Osteoblast (primary cell): ENCODE measurements at regions not wholly inside any gene's neighbourhood (a gene's known extent, or its start where the extent isn't known, plus 50 kb on each side); places are given as distances from the start of the nearest gene placed in this dataset.

Experiments used
- DNase-seq: peaks from one replicate; pipeline ENCODE4 v3.0.0; 2011; ENCODE audit warnings: low spot score, mixed read lengths; ENCODE audit not compliant: insufficient read length; ENCODE audit errors: missing footprints
- H2AFZ ChIP-seq: 2 replicates; pipeline ENCODE4 v1.6.0; 2011; ENCODE audit warnings: mild to moderate bottlenecking, low read length
- H3K27ac ChIP-seq: 2 replicates; pipeline ENCODE4 v1.5.1; 2011; ENCODE audit warnings: mild to moderate bottlenecking, low read depth, low read length, moderate library complexity
- H3K27me3 ChIP-seq: 2 replicates; pipeline ENCODE4 v1.6.0; 2012; ENCODE audit warnings: mild to moderate bottlenecking, control low read depth, inconsistent platforms, low read length, moderate library complexity; ENCODE audit not compliant: insufficient read depth
- H3K36me3 ChIP-seq: 2 replicates; pipeline ENCODE4 v1.5.1; 2011; ENCODE audit warnings: mild to moderate bottlenecking, low read length, control low read depth, moderate library complexity; ENCODE audit not compliant: insufficient read depth
- H3K4me1 ChIP-seq: 2 replicates; pipeline ENCODE4 v1.5.1; 2011; ENCODE audit warnings: mild to moderate bottlenecking, low read length, control low read depth, moderate library complexity; ENCODE audit not compliant: insufficient read depth
- H3K4me2 ChIP-seq: 2 replicates; pipeline ENCODE4 v1.6.0; 2011; ENCODE audit warnings: mild to moderate bottlenecking, low read length; ENCODE audit not compliant: insufficient read depth
- H3K4me3 ChIP-seq: fragments of 200-600 bp; sonication (generic); 3 replicates; pipeline ENCODE4 v1.5.1; 2012; ENCODE audit warnings: mild to moderate bottlenecking, low read length, inconsistent platforms; ENCODE audit not compliant: insufficient read depth
- H3K79me2 ChIP-seq: 2 replicates; pipeline ENCODE4 v1.6.0; 2012; ENCODE audit warnings: mild to moderate bottlenecking, low read length, control low read depth, inconsistent platforms; ENCODE audit not compliant: insufficient read depth
- H3K9me3 ChIP-seq: 2 replicates; pipeline ENCODE4 v1.5.1; 2011; ENCODE audit warnings: low read depth, low read length, control low read depth
- H4K20me1 ChIP-seq: 2 replicates; pipeline ENCODE4 v1.6.0; 2012; ENCODE audit warnings: mild to moderate bottlenecking, low read length, control low read depth; ENCODE audit not compliant: insufficient read depth
- TF ChIP-seq, protein P1 (sequence below): IDR thresholded peaks from 2 replicates; pipeline ENCODE4 v1.5.1; 2011; ENCODE audit warnings: mild to moderate bottlenecking, low read depth, low read length, moderate library complexity; ENCODE audit errors: extremely low read depth

- H3K4me1 ChIP-seq, result no peaks in the 10 kb centered on the region
- H3K4me2 ChIP-seq, result no peak overlapping the region
- TF ChIP-seq, protein P1, sequence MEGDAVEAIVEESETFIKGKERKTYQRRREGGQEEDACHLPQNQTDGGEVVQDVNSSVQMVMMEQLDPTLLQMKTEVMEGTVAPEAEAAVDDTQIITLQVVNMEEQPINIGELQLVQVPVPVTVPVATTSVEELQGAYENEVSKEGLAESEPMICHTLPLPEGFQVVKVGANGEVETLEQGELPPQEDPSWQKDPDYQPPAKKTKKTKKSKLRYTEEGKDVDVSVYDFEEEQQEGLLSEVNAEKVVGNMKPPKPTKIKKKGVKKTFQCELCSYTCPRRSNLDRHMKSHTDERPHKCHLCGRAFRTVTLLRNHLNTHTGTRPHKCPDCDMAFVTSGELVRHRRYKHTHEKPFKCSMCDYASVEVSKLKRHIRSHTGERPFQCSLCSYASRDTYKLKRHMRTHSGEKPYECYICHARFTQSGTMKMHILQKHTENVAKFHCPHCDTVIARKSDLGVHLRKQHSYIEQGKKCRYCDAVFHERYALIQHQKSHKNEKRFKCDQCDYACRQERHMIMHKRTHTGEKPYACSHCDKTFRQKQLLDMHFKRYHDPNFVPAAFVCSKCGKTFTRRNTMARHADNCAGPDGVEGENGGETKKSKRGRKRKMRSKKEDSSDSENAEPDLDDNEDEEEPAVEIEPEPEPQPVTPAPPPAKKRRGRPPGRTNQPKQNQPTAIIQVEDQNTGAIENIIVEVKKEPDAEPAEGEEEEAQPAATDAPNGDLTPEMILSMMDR, result no peak
- H2AFZ ChIP-seq, result no peak overlapping the region
- H3K27ac ChIP-seq, result no peak overlapping the region
- no peaks in the 10 kb centered on the region for H4K20me1 ChIP-seq
- H3K27me3 ChIP-seq, result no peaks in the 10 kb centered on the region
- H3K36me3 ChIP-seq, result no peaks in the 10 kb centered on the region
- H3K4me3 ChIP-seq, result no peak overlapping the region
- DNase-seq, result no peak
- H3K79me2 ChIP-seq, result no peaks in the 10 kb centered on the region
- no peaks in the 10 kb centered on the region for H3K9me3 ChIP-seq
Observed at GRCh38 chr4:18401425-18401824, 379.9 kb upstream of the LCORL start.

DNA sequence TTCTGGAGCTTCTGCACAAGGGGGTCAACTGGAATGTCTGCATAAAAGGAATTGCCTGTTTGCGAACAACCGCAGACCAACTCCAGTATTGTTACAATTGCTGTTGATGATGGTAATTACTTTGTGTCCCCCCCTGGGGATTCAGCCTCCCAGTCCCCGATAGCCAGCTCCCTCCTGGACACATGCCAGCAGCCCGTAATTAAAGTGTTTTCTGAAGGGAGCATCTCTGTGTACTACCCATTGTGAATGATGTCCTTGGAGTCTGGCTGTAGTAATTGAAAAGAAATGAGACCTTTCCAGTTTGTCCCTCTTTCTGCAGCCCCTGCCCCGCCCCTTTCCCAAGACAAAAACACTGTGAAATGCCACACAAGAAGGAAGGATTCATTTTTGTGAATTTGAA lies 377.1 kb upstream of the LCORL start:
- H3K79me2 ChIP-seq, result no peaks in the 10 kb centered on the region
- H3K4me2 ChIP-seq, result no peak overlapping the region
- DNase-seq, result no peak
- H3K4me3 ChIP-seq, result no peak overlapping the region
- no peak overlapping the region for H3K27ac ChIP-seq
- H3K27me3 ChIP-seq, result no peaks in the 10 kb centered on the region
- TF ChIP-seq, protein P1, result no peak
- no peak overlapping the region for H2AFZ ChIP-seq
- no peaks in the 10 kb centered on the region for H3K4me1 ChIP-seq
- no peaks in the 10 kb centered on the region for H4K20me1 ChIP-seq
- no peaks in the 10 kb centered on the region for H3K9me3 ChIP-seq
- no peaks in the 10 kb centered on the region for H3K36me3 ChIP-seq

DNA sequence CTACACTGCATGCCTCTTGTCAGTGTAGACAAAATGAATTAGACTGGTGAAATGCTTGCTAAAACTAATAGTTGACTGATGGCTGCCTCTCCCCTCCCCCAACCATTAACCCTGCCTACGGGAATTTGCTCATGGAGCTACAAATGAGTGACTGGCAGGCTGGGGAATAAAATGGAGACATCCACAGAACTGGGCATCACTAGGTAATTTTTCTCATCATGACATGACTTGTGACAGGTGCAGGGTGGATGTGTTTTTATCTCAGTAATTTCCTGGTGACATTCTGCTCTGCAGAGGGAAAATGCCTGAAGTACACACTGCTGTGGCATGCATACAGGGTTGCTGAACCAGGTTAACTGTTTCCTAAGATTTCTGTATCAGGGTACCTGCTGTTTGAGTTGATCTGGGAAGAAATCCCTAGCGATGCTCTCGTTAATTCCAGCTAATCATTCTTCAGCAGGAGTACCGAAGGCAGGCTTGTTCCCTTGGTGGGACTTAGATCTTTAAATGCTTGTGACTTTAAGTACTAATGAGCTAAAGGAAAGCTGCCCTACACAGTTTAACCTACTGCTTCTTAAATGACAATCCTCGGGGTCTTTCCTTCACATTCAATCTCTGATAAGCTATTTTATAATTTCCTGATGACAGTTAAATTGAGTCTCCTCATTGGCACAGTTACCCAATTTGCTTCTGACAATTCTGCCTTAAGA lies 376.3 kb upstream of the LCORL start:
- no peak overlapping the region for H3K4me3 ChIP-seq
- no peaks in the 10 kb centered on the region for H3K4me1 ChIP-seq
- H3K4me2 ChIP-seq, result no peak overlapping the region
- no peaks in the 10 kb centered on the region for H4K20me1 ChIP-seq
- TF ChIP-seq, protein P1, result no peak
- DNase-seq, result no peak
- no peaks in the 10 kb centered on the region for H3K36me3 ChIP-seq
- no peaks in the 10 kb centered on the region for H3K27me3 ChIP-seq
- no peaks in the 10 kb centered on the region for H3K9me3 ChIP-seq
- H3K79me2 ChIP-seq, result no peaks in the 10 kb centered on the region
- H2AFZ ChIP-seq, result no peak overlapping the region
- no peak overlapping the region for H3K27ac ChIP-seq

DNA sequence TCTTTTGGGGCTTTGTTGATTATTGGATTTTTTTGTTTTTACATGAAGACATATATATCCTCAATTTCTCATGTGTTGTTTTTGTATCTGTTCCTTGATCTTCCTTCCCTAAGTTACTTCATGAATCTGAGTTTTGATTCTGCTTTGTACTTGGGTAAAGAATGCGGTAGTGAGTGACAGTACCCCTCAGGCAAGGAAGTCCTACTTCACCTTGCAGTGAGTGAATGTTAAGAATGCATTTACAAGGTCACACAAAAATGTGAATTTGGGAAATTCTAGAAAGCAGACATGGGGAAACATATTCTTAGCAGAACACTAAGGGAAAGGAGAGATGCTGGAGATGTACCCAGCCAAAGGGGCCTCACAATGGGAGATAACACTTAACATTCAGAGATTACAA lies 373.1 kb upstream of the LCORL start:
- no peak for DNase-seq
- H3K4me2 ChIP-seq, result no peak overlapping the region
- H3K36me3 ChIP-seq, result no peaks in the 10 kb centered on the region
- no peak overlapping the region for H3K27ac ChIP-seq
- H3K79me2 ChIP-seq, result no peaks in the 10 kb centered on the region
- H3K9me3 ChIP-seq, result no peaks in the 10 kb centered on the region
- TF ChIP-seq, protein P1, result no peak
- H3K4me1 ChIP-seq, result no peaks in the 10 kb centered on the region
- H3K4me3 ChIP-seq, result no peak overlapping the region
- no peak overlapping the region for H2AFZ ChIP-seq
- no peaks in the 10 kb centered on the region for H4K20me1 ChIP-seq
- no peaks in the 10 kb centered on the region for H3K27me3 ChIP-seq
